Adrenal gland (tissue), 5 donors: ENCODE measurements at regions not wholly inside any gene's neighbourhood (a gene's known extent, or its start where the extent isn't known, plus 50 kb on each side); places are given as distances from the start of the nearest gene placed in this dataset.

Experiments used
- POLR2A ChIP-seq, 2 donors: fragments of 450-650 bp; IDR thresholded peaks; one replicate each; pipeline ENCODE4 v1.6.1; 2017; ENCODE audit warnings: antibody characterized with exemption in 2 of 2, mild to moderate bottlenecking in 2 of 2, moderate library complexity in 1 of 2
- TF ChIP-seq, protein P1 (sequence below), 6 experiments: fragments of 450-650 bp in 4 of 6; fragments of 200-600 bp in 2 of 6; sonication (generic) in 1 of 6; IDR thresholded peaks; 1 replicate in 5 of 6; 2 replicates in 1 of 6; pipeline versions ENCODE4 v1.5.1 to v1.8.0; 2016 to 2021; ENCODE audit warnings: antibody characterized with exemption in 6 of 6, mild to moderate bottlenecking in 2 of 6, moderate library complexity in 1 of 6
- donor health status: DM: no; HTN: no; CAD: no.

DNA sequence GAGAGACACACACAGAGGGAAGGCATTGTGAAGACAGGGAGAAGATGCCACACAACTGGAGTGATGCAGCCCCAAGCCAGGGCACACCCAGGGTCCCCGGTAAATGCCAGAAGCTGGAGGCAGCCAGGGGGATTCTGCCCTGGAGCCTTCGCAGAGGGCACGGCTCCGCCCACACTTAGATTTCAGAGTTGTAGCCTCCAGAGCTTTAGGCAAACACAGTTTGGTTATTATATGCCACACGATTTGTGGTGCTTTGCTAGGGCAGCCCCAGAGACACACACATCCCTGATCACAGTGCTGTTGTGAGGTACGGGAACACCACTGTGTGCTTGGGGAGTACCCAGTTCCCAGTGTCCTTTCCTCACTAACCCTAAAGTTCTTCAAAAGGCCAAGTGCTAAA lies 280.6 kb downstream of the SMOC2 start:
- TF ChIP-seq, protein P1, sequence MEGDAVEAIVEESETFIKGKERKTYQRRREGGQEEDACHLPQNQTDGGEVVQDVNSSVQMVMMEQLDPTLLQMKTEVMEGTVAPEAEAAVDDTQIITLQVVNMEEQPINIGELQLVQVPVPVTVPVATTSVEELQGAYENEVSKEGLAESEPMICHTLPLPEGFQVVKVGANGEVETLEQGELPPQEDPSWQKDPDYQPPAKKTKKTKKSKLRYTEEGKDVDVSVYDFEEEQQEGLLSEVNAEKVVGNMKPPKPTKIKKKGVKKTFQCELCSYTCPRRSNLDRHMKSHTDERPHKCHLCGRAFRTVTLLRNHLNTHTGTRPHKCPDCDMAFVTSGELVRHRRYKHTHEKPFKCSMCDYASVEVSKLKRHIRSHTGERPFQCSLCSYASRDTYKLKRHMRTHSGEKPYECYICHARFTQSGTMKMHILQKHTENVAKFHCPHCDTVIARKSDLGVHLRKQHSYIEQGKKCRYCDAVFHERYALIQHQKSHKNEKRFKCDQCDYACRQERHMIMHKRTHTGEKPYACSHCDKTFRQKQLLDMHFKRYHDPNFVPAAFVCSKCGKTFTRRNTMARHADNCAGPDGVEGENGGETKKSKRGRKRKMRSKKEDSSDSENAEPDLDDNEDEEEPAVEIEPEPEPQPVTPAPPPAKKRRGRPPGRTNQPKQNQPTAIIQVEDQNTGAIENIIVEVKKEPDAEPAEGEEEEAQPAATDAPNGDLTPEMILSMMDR (IDR thresholded peaks at IDR 0.05), result no peak
- no peak for TF ChIP-seq POLR2A (IDR thresholded peaks at IDR 0.05)
